HepG2 (cell line): ENCODE measurements at regions not wholly inside any gene's neighbourhood (a gene's known extent, or its start where the extent isn't known, plus 50 kb on each side); places are given as distances from the start of the nearest gene placed in this dataset.

Experiments used
- ATAC-seq: fragments of 200-7000 bp; cut with Tn5 transposase; 3 replicates; pipeline ENCODE4 v1.9.1; 2020; ENCODE audit warnings: mild to moderate bottlenecking, moderate library complexity
- BruUV-seq: library from RNA; stranded (reverse); fragments of 400-500 nt; replicated peaks from 2 replicates; lab custom pipeline; 2021; lab: Mats Ljungman, UMichigan
- CTCF ChIA-PET: fragments of 300-600 bp; formaldehyde crosslinking; extraction: SDS; loops from one replicate; lab custom pipeline; 2021; ENCODE audit warnings: low total read pairs, inconsistent platforms, low intra/inter-chr PET ratio; lab: Yijun Ruan, JAX
- POLR2A ChIA-PET: fragments of 350-600 bp; sonication (Branson Sonifier 250); formaldehyde crosslinking; loops from one replicate; lab custom pipeline; 2020; ENCODE audit warnings: antibody characterized with exemption, inconsistent platforms; lab: Yijun Ruan, JAX
- DNase-seq: peaks from one replicate; pipeline ENCODE4 v3.0.0-alpha.2; 2015; ENCODE audit warnings: low spot score
- FAIRE-seq: peaks from 3 replicates; lab custom pipeline; 2011; peaks lifted over from hg19 to GRCh38; lab: Jason Lieb, UNC
- H2AFZ ChIP-seq: one replicate; pipeline ENCODE4 v1.6.1; 2011; ENCODE audit warnings: low read length, inconsistent platforms
- H3K27ac ChIP-seq: fragments of 300-600 bp; 3 replicates; pipeline ENCODE4 v1.8.0; 2011; ENCODE audit warnings: mixed run types, mild to moderate bottlenecking, mixed read lengths, low read length, inconsistent platforms; ENCODE audit not compliant: insufficient read depth; ENCODE audit errors: extremely low read length
- H3K27me3 ChIP-seq, 2 experiments: fragments of 200-600 bp in 1 of 2; 2 replicates in 1 of 2; 3 replicates in 1 of 2; pipeline versions ENCODE4 v1.6.0 to v1.8.0; 2011; ENCODE audit warnings: low read length in 2 of 2, mild to moderate bottlenecking in 2 of 2, moderate library complexity in 2 of 2, inconsistent platforms in 1 of 2; ENCODE audit not compliant: insufficient read depth in 2 of 2, control insufficient read depth in 1 of 2
- H3K36me3 ChIP-seq, 2 experiments: fragments of 200-600 bp in 1 of 2; replicated peaks in 1 of 2; 2 replicates in 1 of 2; 3 replicates in 1 of 2; pipeline versions ENCODE4 v1.5.1 to v1.8.0; 2011; ENCODE audit warnings: low read length in 2 of 2, inconsistent platforms in 1 of 2; ENCODE audit not compliant: insufficient read depth in 2 of 2, control insufficient read depth in 1 of 2
- H3K4me1 ChIP-seq: 2 replicates; pipeline ENCODE4 v1.5.1; 2012; ENCODE audit warnings: low read length, inconsistent platforms; ENCODE audit not compliant: insufficient read depth
- H3K4me2 ChIP-seq: 2 replicates; pipeline ENCODE4 v1.6.0; 2011; ENCODE audit warnings: low read depth, low read length, inconsistent platforms
- H3K4me3 ChIP-seq, 3 experiments: fragments of 200-600 bp in 1 of 3; sonication (generic), shearing (Covaris generic) in 1 of 3; replicated peaks in 1 of 3; 2 replicates each; pipeline ENCODE4 v1.5.1; 2011 to 2016; ENCODE audit warnings: low read length in 3 of 3, inconsistent platforms in 2 of 3, low read depth in 2 of 3, mild to moderate bottlenecking in 2 of 3, control low read depth in 1 of 3, mixed read lengths in 1 of 3; ENCODE audit not compliant: insufficient read depth in 1 of 3
- H3K79me2 ChIP-seq: one replicate; pipeline ENCODE4 v1.6.1; 2011; ENCODE audit warnings: low read length, inconsistent platforms; ENCODE audit not compliant: insufficient read depth
- H3K9ac ChIP-seq: 2 replicates; pipeline ENCODE4 v1.6.0; 2011; ENCODE audit warnings: mild to moderate bottlenecking, low read depth, low read length, inconsistent platforms; ENCODE audit not compliant: insufficient read depth
- H3K9me3 ChIP-seq: 2 replicates; pipeline ENCODE4 v1.5.1; 2012; ENCODE audit warnings: mild to moderate bottlenecking, low read length
- H4K20me1 ChIP-seq: 2 replicates; pipeline ENCODE4 v1.6.0; 2011; ENCODE audit warnings: inconsistent platforms, mild to moderate bottlenecking, low read length, moderate library complexity; ENCODE audit not compliant: insufficient read depth
- ARHGAP35 ChIP-seq: sonication (generic); formaldehyde crosslinking; IDR thresholded peaks from 2 replicates; pipeline ENCODE4 v1.9.0; 2022; ENCODE audit warnings: mild to moderate bottlenecking, inconsistent platforms, moderate library complexity, missing genetic modification reagents, borderline replicate concordance
- CREB1 ChIP-seq, 2 experiments: fragments of 450-650 bp in 1 of 2; IDR thresholded peaks; 2 replicates each; pipeline ENCODE4 v1.6.1; 2016 to 2017; ENCODE audit warnings: control low read depth in 1 of 2, mild to moderate bottlenecking in 1 of 2, missing compliant biosample characterization in 1 of 2, missing genetic modification characterization in 1 of 2
- CREB3 ChIP-seq: sonication (generic); formaldehyde crosslinking; IDR thresholded peaks from 2 replicates; pipeline ENCODE4 v1.5.0; 2020; ENCODE audit warnings: missing genetic modification reagents
- JUNB ChIP-seq: sonication (generic); formaldehyde crosslinking; IDR thresholded peaks from 2 replicates; pipeline ENCODE4 v1.8.0; 2022; ENCODE audit warnings: missing genetic modification reagents, mild to moderate bottlenecking, borderline replicate concordance
- MAFF ChIP-seq: IDR thresholded peaks from 2 replicates; pipeline ENCODE4 v1.6.1; 2011; ENCODE audit warnings: low read depth, low read length, improper control_type of control experiment
- MAFK ChIP-seq, 2 experiments: IDR thresholded peaks in 1 of 2; conservative IDR thresholded peaks in 1 of 2; 2 replicates each; pipeline ENCODE4 v1.6.1; 2011; ENCODE audit warnings: improper control_type of control experiment in 2 of 2, low read length in 2 of 2
- RARG ChIP-seq: sonication (generic); formaldehyde crosslinking; IDR thresholded peaks from 2 replicates; pipeline ENCODE4 v1.4.0; 2020; ENCODE audit warnings: low read depth, mild to moderate bottlenecking, missing genetic modification reagents
- SMAD3 ChIP-seq: sonication (generic); formaldehyde crosslinking; IDR thresholded peaks from 2 replicates; pipeline ENCODE4 v1.4.0; 2020; ENCODE audit warnings: missing genetic modification reagents
- SYNCRIP ChIP-seq: fragments of 200-400 bp; formaldehyde crosslinking; IDR thresholded peaks from 2 replicates; pipeline ENCODE4 v1.6.1; 2018; ENCODE audit warnings: mild to moderate bottlenecking, low read depth, low read length; ENCODE audit not compliant: insufficient read depth
- THYN1 ChIP-seq: sonication (generic); formaldehyde crosslinking; IDR thresholded peaks from 2 replicates; pipeline ENCODE4 v1.8.1; 2023; ENCODE audit warnings: low read depth, mild to moderate bottlenecking, moderate library complexity, missing genetic modification reagents, borderline replicate concordance
- ZNF138 ChIP-seq: sonication (generic); formaldehyde crosslinking; IDR thresholded peaks from 2 replicates; pipeline ENCODE4 v1.5.0; 2020; ENCODE audit warnings: mild to moderate bottlenecking, low read depth, missing genetic modification reagents
- ZNF468 ChIP-seq: sonication (generic); formaldehyde crosslinking; IDR thresholded peaks from 2 replicates; pipeline ENCODE4 v1.8.0; 2022; ENCODE audit warnings: mild to moderate bottlenecking, moderate library complexity, missing genetic modification reagents
- ZNF577 ChIP-seq: sonication (generic); formaldehyde crosslinking; IDR thresholded peaks from 2 replicates; pipeline ENCODE4 v1.4.0; 2020; ENCODE audit warnings: mild to moderate bottlenecking, low read depth, missing genetic modification reagents, borderline replicate concordance
- WGBS: methylation state at CpG from one replicate; pipeline ENCODE4 v1.1.6; 2017; ENCODE audit warnings: low lambda C conversion rate; 5-methylcytosine and 5-hydroxymethylcytosine counted together
- in situ Hi-C: cut with HindIII; loops from 2 replicates; pipeline ENCODE4 v1.10.0; 2017; ENCODE audit warnings: low pct_unique_long_range_greater_than_20kb; ENCODE audit not compliant: extremely low pct_ligation_motif_present
- intact Hi-C: fragments of 100-400 bp; cut with micrococcal nuclease; formaldehyde crosslinking; loops from one replicate; pipeline ENCODE4 v1.10.0; 2022; ENCODE audit not compliant: unreplicated experiment
- TF ChIP-seq, protein P1 (sequence below): IDR thresholded peaks from 2 replicates; pipeline ENCODE4 v1.6.1; 2018; ENCODE audit warnings: missing genetic modification reagents, mild to moderate bottlenecking, missing compliant biosample characterization

DNA sequence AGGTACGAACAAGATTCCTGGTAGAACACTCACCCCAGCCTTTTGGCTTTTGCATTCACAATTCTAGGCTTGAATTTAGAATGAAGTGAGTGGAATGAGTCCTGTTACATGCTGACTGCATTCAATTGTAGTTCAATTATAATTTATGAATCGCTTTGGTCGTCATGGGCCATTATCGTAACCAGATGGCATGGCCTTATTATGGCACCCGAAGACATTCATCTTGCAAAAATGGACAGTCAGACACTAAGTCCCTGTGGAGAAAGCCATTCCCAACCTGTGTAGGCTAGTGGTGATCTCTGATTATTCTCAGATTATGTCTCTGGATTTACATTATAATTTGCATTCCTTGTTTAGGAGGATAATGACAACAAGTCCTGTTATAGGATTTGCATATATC, 292.4 kb upstream of the NPSR1 start (continued):
- no peak for TF ChIP-seq ZNF138
- TF ChIP-seq CREB3 = no peak
- TF ChIP-seq JUNB (CRISPR knock-in tag) = no peak

GRCh38 chr7:34371922-34372321, 286.1 kb upstream of the NPSR1 start:
- H3K79me2 ChIP-seq = no peaks in the 10 kb centered on the region
- peak; percentile 24 to 80; a peak in 3 of 4 replicates for TF ChIP-seq MAFK (conservative IDR thresholded peaks at IDR 0.05 in 1 of 2, IDR thresholded peaks at IDR 0.05 in 1 of 2; ENCODE audit: low read length in 2 of 2)
- peak; percentile 70 for TF ChIP-seq MAFF
- no peak for TF ChIP-seq THYN1 (CRISPR knock-in tag)
- TF ChIP-seq, all 625 proteins: peak for 2
- ChIA-PET CTCF (no interaction called here), POLR2A (no interaction called here)
- H3K9ac ChIP-seq = no peak overlapping the region
- H4K20me1 ChIP-seq = no peaks in the 10 kb centered on the region
- no peak overlapping the region for H3K4me2 ChIP-seq
- no TSS peak for BruUV-seq
- 96% methylated on average over 4 of the region's 4 CpGs for WGBS
- H3K36me3 ChIP-seq = peaks cover 0 to 2% of the 10 kb centered on the region in 2 experiments; a peak in 1 of 5 replicates
- no peaks in the 10 kb centered on the region for H3K9me3 ChIP-seq
- H3K4me3 ChIP-seq = no peak overlapping the region
- ATAC-seq (no peak), DNase-seq (no peak), FAIRE-seq (no peak)
- no peak overlapping the region for H3K27ac ChIP-seq
- H3K27me3 ChIP-seq = no peaks in the 10 kb centered on the region
- no peaks in the 10 kb centered on the region for H3K4me1 ChIP-seq
- in situ Hi-C loops = no loop called here
- no peak overlapping the region for H2AFZ ChIP-seq
- intact Hi-C loops = no loop called here

- FAIRE-seq = no peak
- no peaks in the 10 kb centered on the region for H3K27me3 ChIP-seq
- intact Hi-C loops (no loop called here), in situ Hi-C loops (no loop called here)
- H3K27ac ChIP-seq = no peak overlapping the region
- no peaks in the 10 kb centered on the region for H3K79me2 ChIP-seq
- no peak overlapping the region for H3K4me3 ChIP-seq
- H3K9ac ChIP-seq = no peak overlapping the region
- TF ChIP-seq SYNCRIP (no peak), RARG (CRISPR knock-in tag) (no peak), ARHGAP35 (CRISPR knock-in tag) (no peak), ZNF577 (CRISPR knock-in tag) (no peak), SMAD3 (CRISPR knock-in tag) (no peak), CREB1 (IDR thresholded peaks at IDR 0.05) (no peak), CREB1 (CRISPR knock-in tag; IDR thresholded peaks at IDR 0.05) (no peak), ZNF468 (no peak)
- TF ChIP-seq, protein P1, sequence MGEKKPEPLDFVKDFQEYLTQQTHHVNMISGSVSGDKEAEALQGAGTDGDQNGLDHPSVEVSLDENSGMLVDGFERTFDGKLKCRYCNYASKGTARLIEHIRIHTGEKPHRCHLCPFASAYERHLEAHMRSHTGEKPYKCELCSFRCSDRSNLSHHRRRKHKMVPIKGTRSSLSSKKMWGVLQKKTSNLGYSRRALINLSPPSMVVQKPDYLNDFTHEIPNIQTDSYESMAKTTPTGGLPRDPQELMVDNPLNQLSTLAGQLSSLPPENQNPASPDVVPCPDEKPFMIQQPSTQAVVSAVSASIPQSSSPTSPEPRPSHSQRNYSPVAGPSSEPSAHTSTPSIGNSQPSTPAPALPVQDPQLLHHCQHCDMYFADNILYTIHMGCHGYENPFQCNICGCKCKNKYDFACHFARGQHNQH (CRISPR knock-in tag) = no peak
- WGBS = 81% methylated on average over 1 of the region's 1 CpG
- BruUV-seq = no TSS peak
- ChIA-PET CTCF (no interaction called here), POLR2A (no interaction called here)
- H2AFZ ChIP-seq = no peak overlapping the region
- H3K4me1 ChIP-seq = no peaks in the 10 kb centered on the region
- no peak for DNase-seq
- no peaks in the 10 kb centered on the region for H3K9me3 ChIP-seq
- H3K4me2 ChIP-seq = no peak overlapping the region
- ATAC-seq = no peak
- no peaks in the 10 kb centered on the region for H4K20me1 ChIP-seq
- peaks cover 0 to 7% of the 10 kb centered on the region in 2 experiments; a peak in 1 of 5 replicates for H3K36me3 ChIP-seq
Observed at GRCh38 chr7:34373940-34374339, 284.1 kb upstream of the NPSR1 start.
